ENCODE measurements at regions not wholly inside any gene's neighbourhood (a gene's known extent, or its start where the extent isn't known, plus 50 kb on each side); places are given as distances from the start of the nearest gene placed in this dataset.

DNA sequence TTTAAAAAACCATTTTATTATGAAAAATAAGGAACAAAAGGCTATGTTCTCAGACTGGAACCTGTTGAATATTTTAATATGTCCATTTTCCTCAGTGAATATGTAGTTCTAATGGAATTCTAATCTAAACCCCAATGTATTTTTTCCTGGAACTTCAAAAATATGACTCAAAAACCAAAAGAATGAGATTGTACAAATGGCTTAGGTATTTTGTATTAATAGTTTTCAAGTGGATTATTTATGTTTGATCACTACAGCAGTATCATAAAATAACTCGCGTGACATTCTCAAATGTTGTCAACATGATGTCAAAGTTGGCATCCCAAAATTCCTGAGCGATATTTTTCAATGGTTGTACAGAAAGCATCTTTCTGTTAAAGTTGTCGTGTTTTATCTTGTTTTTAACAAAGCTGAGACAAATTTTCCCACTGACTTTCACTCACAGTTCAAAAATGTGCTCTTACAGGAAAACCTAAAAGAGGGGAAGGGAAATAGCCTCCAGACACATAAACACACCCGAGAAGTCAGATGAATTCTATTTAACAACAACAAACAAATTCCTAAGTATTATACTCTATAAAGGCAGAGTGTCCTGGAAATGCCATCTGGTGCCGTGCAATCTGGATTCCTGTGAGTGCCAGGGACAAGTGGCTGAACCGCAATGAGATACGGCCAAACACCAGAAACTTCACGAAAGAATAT lies 68.1 kb upstream of the TAS2R1 start:
- H3K4me3 ChIP-seq: no peak overlapping the region
- ATAC-seq: no peak
- no peak for TF ChIP-seq POLR2A (IDR thresholded peaks at IDR 0.05)
- TF ChIP-seq, protein P1, sequence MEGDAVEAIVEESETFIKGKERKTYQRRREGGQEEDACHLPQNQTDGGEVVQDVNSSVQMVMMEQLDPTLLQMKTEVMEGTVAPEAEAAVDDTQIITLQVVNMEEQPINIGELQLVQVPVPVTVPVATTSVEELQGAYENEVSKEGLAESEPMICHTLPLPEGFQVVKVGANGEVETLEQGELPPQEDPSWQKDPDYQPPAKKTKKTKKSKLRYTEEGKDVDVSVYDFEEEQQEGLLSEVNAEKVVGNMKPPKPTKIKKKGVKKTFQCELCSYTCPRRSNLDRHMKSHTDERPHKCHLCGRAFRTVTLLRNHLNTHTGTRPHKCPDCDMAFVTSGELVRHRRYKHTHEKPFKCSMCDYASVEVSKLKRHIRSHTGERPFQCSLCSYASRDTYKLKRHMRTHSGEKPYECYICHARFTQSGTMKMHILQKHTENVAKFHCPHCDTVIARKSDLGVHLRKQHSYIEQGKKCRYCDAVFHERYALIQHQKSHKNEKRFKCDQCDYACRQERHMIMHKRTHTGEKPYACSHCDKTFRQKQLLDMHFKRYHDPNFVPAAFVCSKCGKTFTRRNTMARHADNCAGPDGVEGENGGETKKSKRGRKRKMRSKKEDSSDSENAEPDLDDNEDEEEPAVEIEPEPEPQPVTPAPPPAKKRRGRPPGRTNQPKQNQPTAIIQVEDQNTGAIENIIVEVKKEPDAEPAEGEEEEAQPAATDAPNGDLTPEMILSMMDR (IDR thresholded peaks at IDR 0.05): no peak
- intact Hi-C loops (cut with DNase I): no loop called here
- DNase-seq: no peak
- no peaks in the 10 kb centered on the region for H3K36me3 ChIP-seq
- no peak overlapping the region for H3K27ac ChIP-seq
- WGBS (ENCODE audit: insufficient coverage, low coverage, low lambda C conversion rate, missing lambda C conversion rate): 62% methylated on average over 9 of the region's 9 CpGs
- H3K27me3 ChIP-seq: no peaks in the 10 kb centered on the region
- no peaks in the 10 kb centered on the region for H3K4me1 ChIP-seq
- no peaks in the 10 kb centered on the region for H3K9me3 ChIP-seq

DNA sequence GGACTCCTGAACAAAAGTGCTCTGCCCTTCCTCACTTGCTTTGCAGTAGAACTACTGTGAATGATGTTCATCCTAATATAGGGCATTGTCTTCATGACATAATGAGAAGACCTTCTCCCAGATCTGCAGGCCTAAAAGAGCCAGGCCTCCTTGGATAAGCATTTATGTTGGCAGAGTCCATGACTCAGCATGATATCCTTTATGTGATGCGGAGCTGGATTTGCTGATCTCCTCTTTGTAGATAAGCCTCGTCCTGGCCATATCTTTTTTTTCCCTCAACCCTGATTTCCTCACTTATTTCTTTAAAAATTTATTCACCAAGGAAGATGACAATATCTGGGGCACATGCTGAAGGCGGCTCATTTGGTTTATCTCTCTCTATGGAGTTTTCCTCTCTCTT lies 62.4 kb upstream of the TAS2R1 start:
- Histone ChIP-seq H3K27ac (no peak overlapping the region), H3K36me3 (no peaks in the 10 kb centered on the region), H3K4me3 (no peak overlapping the region), H3K9me3 (no peaks in the 10 kb centered on the region), H3K4me1 (no peaks in the 10 kb centered on the region), H3K27me3 (no peaks in the 10 kb centered on the region)
- WGBS (ENCODE audit: insufficient coverage, low coverage, low lambda C conversion rate, missing lambda C conversion rate): 61% methylated on average over 3 of the region's 3 CpGs
- no peak for ATAC-seq
- DNase-seq: no peak
- intact Hi-C loops (cut with DNase I): no loop called here
- TF ChIP-seq POLR2A (IDR thresholded peaks at IDR 0.05): no peak
- TF ChIP-seq, protein P1 (IDR thresholded peaks at IDR 0.05): no peak

DNA sequence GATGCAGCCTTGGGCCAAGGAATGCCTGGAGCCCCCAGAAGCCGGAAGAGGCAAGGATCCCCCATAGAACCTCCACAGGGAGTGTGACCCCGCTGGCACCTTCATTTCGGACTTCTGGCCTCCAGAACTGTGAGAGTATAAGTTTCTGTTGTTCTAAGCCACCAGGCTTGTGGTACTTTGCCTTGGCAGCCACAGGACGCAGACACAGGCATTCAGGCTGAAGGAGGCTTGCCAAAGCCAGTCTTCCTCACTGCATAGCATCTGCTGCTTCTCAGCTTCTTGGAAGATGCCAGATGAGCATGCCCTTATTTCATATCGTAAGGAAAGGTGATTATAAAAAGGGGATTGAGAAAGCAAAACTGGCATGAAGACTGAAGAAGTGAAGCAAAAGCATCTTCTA lies 61.1 kb upstream of the TAS2R1 start:
- intact Hi-C loops (cut with DNase I): no loop called here
- no peak for DNase-seq
- no peaks in the 10 kb centered on the region for H3K27me3 ChIP-seq
- TF ChIP-seq, protein P1 (IDR thresholded peaks at IDR 0.05): no peak
- no peak for TF ChIP-seq POLR2A (IDR thresholded peaks at IDR 0.05)
- WGBS (ENCODE audit: insufficient coverage, low coverage, low lambda C conversion rate, missing lambda C conversion rate): 48% methylated on average over 2 of the region's 5 CpGs
- no peak overlapping the region for H3K27ac ChIP-seq
- no peak for ATAC-seq
- H3K36me3 ChIP-seq: no peaks in the 10 kb centered on the region
- no peaks in the 10 kb centered on the region for H3K9me3 ChIP-seq
- no peaks in the 10 kb centered on the region for H3K4me1 ChIP-seq
- no peak overlapping the region for H3K4me3 ChIP-seq

DNA sequence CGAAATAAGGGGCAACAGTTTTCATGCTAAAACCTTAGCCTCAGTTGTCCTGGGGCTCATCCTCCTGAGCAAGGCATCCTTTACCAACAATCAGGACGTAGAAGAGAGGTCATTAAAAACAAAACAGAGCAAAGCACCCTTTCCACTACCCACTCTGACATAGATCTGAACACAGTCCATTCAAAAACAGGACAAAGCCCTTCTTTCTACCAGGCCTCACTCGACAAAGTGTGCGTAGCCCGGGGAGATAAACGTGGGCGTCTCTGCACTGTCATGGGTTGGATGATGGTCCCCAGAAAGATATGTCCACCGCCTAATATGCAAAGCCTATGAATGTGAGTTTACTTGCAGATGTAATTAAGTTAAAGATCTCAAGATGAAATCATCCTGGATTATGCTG lies 60.6 kb upstream of the TAS2R1 start:
- Histone ChIP-seq H3K4me3 (no peak overlapping the region), H3K9me3 (no peaks in the 10 kb centered on the region), H3K36me3 (no peaks in the 10 kb centered on the region), H3K27ac (no peak overlapping the region), H3K4me1 (no peaks in the 10 kb centered on the region), H3K27me3 (no peaks in the 10 kb centered on the region)
- WGBS (ENCODE audit: insufficient coverage, low coverage, low lambda C conversion rate, missing lambda C conversion rate): 57% methylated on average over 8 of the region's 8 CpGs
- no peak for TF ChIP-seq POLR2A (IDR thresholded peaks at IDR 0.05)
- TF ChIP-seq, protein P1 (IDR thresholded peaks at IDR 0.05): no peak
- no peak for ATAC-seq
- no peak for DNase-seq
- intact Hi-C loops (cut with DNase I): no loop called here

GRCh38 chr5:9686216-9686615 lies 56.1 kb upstream of the TAS2R1 start:
- H3K27ac ChIP-seq: no peak overlapping the region
- ATAC-seq: no peak
- H3K27me3 ChIP-seq: no peaks in the 10 kb centered on the region
- H3K4me3 ChIP-seq: no peak overlapping the region
- WGBS (ENCODE audit: insufficient coverage, low coverage, low lambda C conversion rate, missing lambda C conversion rate): 63% methylated on average over 2 of the region's 2 CpGs
- H3K9me3 ChIP-seq: no peaks in the 10 kb centered on the region
- TF ChIP-seq, protein P1 (IDR thresholded peaks at IDR 0.05): no peak
- TF ChIP-seq POLR2A (IDR thresholded peaks at IDR 0.05): no peak
- no peaks in the 10 kb centered on the region for H3K36me3 ChIP-seq
- intact Hi-C loops (cut with DNase I): no loop called here
- no peaks in the 10 kb centered on the region for H3K4me1 ChIP-seq
- no peak for DNase-seq

Data from right lobe of liver (tissue), 6 donors.